KOPT-K1 (cell line): ENCODE measurements at regions not wholly inside any gene's neighbourhood (a gene's known extent, or its start where the extent isn't known, plus 50 kb on each side); places are given as distances from the start of the nearest gene placed in this dataset.
A peak's percentile ranks its signal among the peaks of the same experiment; 100 is the strongest.

Experiments
- H3K27ac ChIP-seq: fragments of 200-600 bp; sonication (generic); 2 replicates; pipeline ENCODE4 v1.5.1; 2016; ENCODE audit warnings: antibody characterized with exemption, mild to moderate bottlenecking, low read depth, low read length; ENCODE audit not compliant: poor library complexity, severe bottlenecking
- H3K36me3 ChIP-seq: fragments of 200-600 bp; sonication (generic); 2 replicates; pipeline ENCODE4 v1.5.1; 2017; ENCODE audit warnings: antibody characterized with exemption, mild to moderate bottlenecking, low read length, moderate library complexity; ENCODE audit not compliant: insufficient read depth
- H3K9me3 ChIP-seq: fragments of 200-600 bp; sonication (generic); 2 replicates; pipeline ENCODE4 v1.5.1; 2017; ENCODE audit warnings: antibody characterized with exemption, low read length, mild to moderate bottlenecking; ENCODE audit not compliant: insufficient read depth, poor library complexity, severe bottlenecking

- Histone ChIP-seq H3K9me3 (peaks cover 22% of the 10 kb centered on the region), H3K36me3 (no peaks in the 10 kb centered on the region), H3K27ac (no peak overlapping the region)
These were observed 71.3 kb upstream of the SPRY1 start for GRCh38 chr4:123325241-123325681.

- Histone ChIP-seq H3K27ac (no peak overlapping the region), H3K36me3 (no peaks in the 10 kb centered on the region), H3K9me3 (peaks cover 10% of the 10 kb centered on the region)
These were observed 69.2 kb upstream of the SPRY1 start for GRCh38 chr4:123327346-123327745.

- H3K9me3 ChIP-seq, result peaks cover 5% of the 10 kb centered on the region
- no peak overlapping the region for H3K27ac ChIP-seq
- H3K36me3 ChIP-seq, result no peaks in the 10 kb centered on the region
These were observed 68.7 kb upstream of the SPRY1 start for GRCh38 chr4:123327846-123328429.

GRCh38 chr4:123338715-123339114 is 57.9 kb upstream of the SPRY1 start:
- H3K36me3 ChIP-seq, result no peaks in the 10 kb centered on the region
- H3K9me3 ChIP-seq, result peaks cover 8% of the 10 kb centered on the region
- no peak overlapping the region for H3K27ac ChIP-seq

- Histone ChIP-seq H3K27ac (no peak overlapping the region), H3K36me3 (no peaks in the 10 kb centered on the region), H3K9me3 (peaks cover 8% of the 10 kb centered on the region)
These were observed 56.9 kb upstream of the SPRY1 start for GRCh38 chr4:123339507-123340380.

GRCh38 chr4:123340381-123340701 is 56.3 kb upstream of the SPRY1 start:
- H3K27ac ChIP-seq, result no peak overlapping the region
- no peaks in the 10 kb centered on the region for H3K36me3 ChIP-seq
- H3K9me3 ChIP-seq, result peaks cover 4% of the 10 kb centered on the region

GRCh38 chr4:123342498-123342897 is 54.1 kb upstream of the SPRY1 start:
- no peaks in the 10 kb centered on the region for H3K9me3 ChIP-seq
- no peaks in the 10 kb centered on the region for H3K36me3 ChIP-seq
- H3K27ac ChIP-seq, result no peak overlapping the region

GRCh38 chr4:123343400-123344041 is 53.1 kb upstream of the SPRY1 start:
- H3K36me3 ChIP-seq, result no peaks in the 10 kb centered on the region
- H3K9me3 ChIP-seq, result no peaks in the 10 kb centered on the region
- no peak overlapping the region for H3K27ac ChIP-seq

- H3K27ac ChIP-seq, result no peak overlapping the region
- H3K9me3 ChIP-seq, result no peaks in the 10 kb centered on the region
- no peaks in the 10 kb centered on the region for H3K36me3 ChIP-seq
These were observed 51.3 kb upstream of the SPRY1 start for GRCh38 chr4:123345137-123345934.

- no peak overlapping the region for H3K27ac ChIP-seq
- H3K36me3 ChIP-seq, result no peaks in the 10 kb centered on the region
- no peaks in the 10 kb centered on the region for H3K9me3 ChIP-seq
These were observed 50.7 kb upstream of the SPRY1 start for GRCh38 chr4:123345935-123346300.

- Histone ChIP-seq H3K9me3 (no peaks in the 10 kb centered on the region), H3K36me3 (no peaks in the 10 kb centered on the region), H3K27ac (peak overlapping the region; percentile 31)
These were observed 50.2 kb upstream of the SPRY1 start for GRCh38 chr4:123346330-123346940.
